ENCODE measurements at regions not wholly inside any gene's neighbourhood (a gene's known extent, or its start where the extent isn't known, plus 50 kb on each side); places are given as distances from the start of the nearest gene placed in this dataset.

- no peak overlapping the region for H3K4me3 Mint-ChIP-seq
- no peak overlapping the region for H3K27ac Mint-ChIP-seq
- DNase-seq (peak; percentile 11), ATAC-seq (no peak)
- no peaks in the 10 kb centered on the region for H3K36me3 Mint-ChIP-seq
- H3K9me3 Mint-ChIP-seq (ENCODE audit: low read depth), result no peaks in the 10 kb centered on the region
- CTCF ChIA-PET, result interaction anchor here (0.7 kb wide), 1 partner anchor 21 kb away, joined by 3 read pairs; no protein-coding TSS in a partner anchor
- no peaks in the 10 kb centered on the region for H3K4me1 Mint-ChIP-seq
- H3K27me3 Mint-ChIP-seq, result no peaks in the 10 kb centered on the region
These were observed 394.8 kb downstream of the MATN1 start for GRCh38 chr1:30328401-30329262.

DNA sequence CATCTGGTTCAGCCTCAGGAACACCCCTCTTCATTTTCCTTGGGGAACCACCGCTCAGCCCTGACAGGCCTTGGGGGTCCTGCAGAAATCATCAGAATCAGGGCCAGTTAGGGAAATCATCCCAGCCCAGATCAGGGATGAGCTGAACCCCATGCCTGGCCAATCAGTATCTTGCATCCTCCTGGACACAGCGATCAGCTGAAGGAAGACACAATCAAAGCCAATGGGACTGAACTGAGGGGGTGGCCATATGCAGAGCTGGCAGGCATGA, 395.4 kb downstream of the MATN1 start:
- DNase-seq, result no peak
- CTCF ChIA-PET, result interaction anchor here (0.7 kb wide), 1 partner anchor 21 kb away, joined by 3 read pairs; no protein-coding TSS in a partner anchor
- H3K9me3 Mint-ChIP-seq (ENCODE audit: low read depth), result no peaks in the 10 kb centered on the region
- H3K4me1 Mint-ChIP-seq, result no peaks in the 10 kb centered on the region
- no peak overlapping the region for H3K4me3 Mint-ChIP-seq
- H3K27me3 Mint-ChIP-seq, result no peaks in the 10 kb centered on the region
- no peak overlapping the region for H3K27ac Mint-ChIP-seq
- no peaks in the 10 kb centered on the region for H3K36me3 Mint-ChIP-seq
- ATAC-seq, result no peak

DNA sequence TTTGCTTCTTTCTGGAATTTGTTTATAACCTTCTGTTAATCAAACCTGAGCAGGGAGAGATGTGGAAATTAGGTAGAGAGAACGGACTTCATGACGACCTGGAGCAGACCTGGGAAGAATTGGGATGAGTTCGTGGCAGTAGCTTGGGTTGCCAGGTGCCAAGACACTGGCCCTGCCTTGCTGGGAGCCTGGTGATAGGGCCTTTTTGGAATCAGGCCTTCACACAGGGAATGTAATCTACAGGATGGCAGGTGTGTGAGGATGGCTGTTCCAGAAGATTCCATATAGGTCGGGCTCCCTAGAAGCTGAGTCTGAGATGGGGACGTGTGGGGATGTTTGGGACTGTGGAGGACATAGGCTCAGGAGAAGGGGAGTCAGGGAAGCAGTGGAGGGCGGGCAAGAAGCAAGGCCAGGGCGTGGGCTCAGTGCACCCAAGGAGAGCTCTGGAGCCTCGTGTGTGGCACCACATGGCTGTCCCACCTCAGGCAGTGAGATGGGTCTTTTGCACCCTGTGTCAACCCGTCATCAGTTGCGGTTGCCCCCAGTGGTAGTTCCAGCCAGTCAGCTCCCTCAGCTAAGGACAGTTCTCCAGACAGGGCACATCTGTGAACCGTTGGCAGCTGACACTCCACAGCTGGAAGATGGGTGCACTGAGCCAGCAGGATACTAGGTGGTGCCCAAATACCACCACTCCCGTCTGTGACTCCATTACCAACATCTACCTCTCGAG, 395.9 kb downstream of the MATN1 start:
- H3K9me3 Mint-ChIP-seq (ENCODE audit: low read depth), result no peaks in the 10 kb centered on the region
- DNase-seq (peak; percentile 31), ATAC-seq (no peak)
- no peaks in the 10 kb centered on the region for H3K4me1 Mint-ChIP-seq
- no peaks in the 10 kb centered on the region for H3K27me3 Mint-ChIP-seq
- H3K4me3 Mint-ChIP-seq, result no peak overlapping the region
- H3K27ac Mint-ChIP-seq, result no peak overlapping the region
- CTCF ChIA-PET, result interaction anchor here (0.7 kb wide), 1 partner anchor 22 kb away, joined by 3 read pairs; no protein-coding TSS in a partner anchor
- no peaks in the 10 kb centered on the region for H3K36me3 Mint-ChIP-seq

DNA sequence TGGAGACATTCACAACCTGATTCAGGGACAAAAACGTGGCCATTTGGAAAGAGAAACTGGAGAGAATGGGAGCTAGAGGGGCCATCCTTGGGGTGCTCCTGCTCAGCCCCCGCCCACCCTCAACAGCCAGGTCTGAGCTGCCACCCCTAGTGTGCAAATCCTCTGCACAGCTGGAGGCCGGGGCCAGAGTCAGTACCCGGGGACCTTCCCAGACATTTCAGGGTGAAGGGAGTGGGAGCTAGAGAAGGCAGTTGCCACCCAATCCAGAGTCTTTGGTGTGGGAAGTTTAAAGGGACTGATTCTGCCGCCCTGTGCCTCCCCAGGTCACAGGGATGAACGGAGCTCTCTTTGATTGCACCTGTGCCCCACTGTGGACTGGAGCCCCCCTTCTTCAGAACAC, 397.4 kb downstream of the MATN1 start:
- Mint-ChIP-seq H3K27me3 (no peaks in the 10 kb centered on the region), H3K27ac (no peak overlapping the region), H3K4me1 (no peaks in the 10 kb centered on the region), H3K4me3 (no peak overlapping the region), H3K36me3 (no peaks in the 10 kb centered on the region), H3K9me3 (ENCODE audit: low read depth) (no peaks in the 10 kb centered on the region)
- no peak for ATAC-seq
- DNase-seq, result no peak
- CTCF ChIA-PET, result no interaction called here

DNA sequence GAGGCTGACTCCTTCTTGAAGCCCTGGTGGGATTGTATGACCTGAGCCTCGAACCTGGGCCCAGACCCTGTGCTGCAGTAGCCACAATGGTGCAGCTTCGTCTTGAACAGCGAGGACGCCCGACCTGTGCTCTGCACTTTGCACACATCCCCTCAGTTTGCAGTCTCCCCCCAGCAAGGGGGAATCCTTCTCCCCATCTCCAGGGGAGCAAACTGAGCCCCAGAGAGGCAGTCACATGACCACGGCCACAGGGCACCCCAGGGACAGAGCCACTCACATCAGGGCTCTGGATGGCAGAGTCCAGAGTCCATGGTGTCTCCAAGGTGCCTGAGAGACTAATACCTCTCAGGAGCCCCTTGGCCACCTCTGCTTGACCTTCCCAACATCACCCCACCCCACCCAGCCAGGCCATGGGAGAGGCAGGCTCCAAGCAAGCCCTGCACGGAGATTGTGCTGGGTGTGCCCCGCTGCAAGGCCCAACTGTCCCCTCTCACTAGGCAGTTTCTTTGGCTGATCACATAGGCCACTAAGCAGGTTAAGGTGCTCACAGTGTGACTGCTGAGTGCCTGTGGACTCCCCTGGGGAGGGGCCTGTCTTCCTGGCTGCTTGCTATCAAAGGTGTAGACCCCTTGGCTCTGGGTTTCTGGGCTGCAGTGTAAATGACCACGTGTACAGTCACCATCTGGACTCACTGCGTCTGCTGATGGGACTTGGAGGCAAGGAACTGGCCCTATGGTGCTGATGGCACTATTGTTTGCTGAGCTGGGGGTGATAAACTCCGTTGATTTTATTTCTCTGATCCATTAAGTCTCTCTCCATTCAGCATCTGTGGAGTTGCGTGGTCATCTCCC, 398.1 kb downstream of the MATN1 start:
- no peaks in the 10 kb centered on the region for H3K36me3 Mint-ChIP-seq
- DNase-seq (peak; percentile 38), ATAC-seq (no peak)
- CTCF ChIA-PET, result interaction anchor here (1.8 kb wide), 1 partner anchor 55 kb away, joined by 4 read pairs; no protein-coding TSS in a partner anchor
- no peaks in the 10 kb centered on the region for H3K9me3 Mint-ChIP-seq (ENCODE audit: low read depth)
- H3K27ac Mint-ChIP-seq, result no peak overlapping the region
- no peaks in the 10 kb centered on the region for H3K27me3 Mint-ChIP-seq
- no peak overlapping the region for H3K4me3 Mint-ChIP-seq
- H3K4me1 Mint-ChIP-seq, result no peaks in the 10 kb centered on the region

DNA sequence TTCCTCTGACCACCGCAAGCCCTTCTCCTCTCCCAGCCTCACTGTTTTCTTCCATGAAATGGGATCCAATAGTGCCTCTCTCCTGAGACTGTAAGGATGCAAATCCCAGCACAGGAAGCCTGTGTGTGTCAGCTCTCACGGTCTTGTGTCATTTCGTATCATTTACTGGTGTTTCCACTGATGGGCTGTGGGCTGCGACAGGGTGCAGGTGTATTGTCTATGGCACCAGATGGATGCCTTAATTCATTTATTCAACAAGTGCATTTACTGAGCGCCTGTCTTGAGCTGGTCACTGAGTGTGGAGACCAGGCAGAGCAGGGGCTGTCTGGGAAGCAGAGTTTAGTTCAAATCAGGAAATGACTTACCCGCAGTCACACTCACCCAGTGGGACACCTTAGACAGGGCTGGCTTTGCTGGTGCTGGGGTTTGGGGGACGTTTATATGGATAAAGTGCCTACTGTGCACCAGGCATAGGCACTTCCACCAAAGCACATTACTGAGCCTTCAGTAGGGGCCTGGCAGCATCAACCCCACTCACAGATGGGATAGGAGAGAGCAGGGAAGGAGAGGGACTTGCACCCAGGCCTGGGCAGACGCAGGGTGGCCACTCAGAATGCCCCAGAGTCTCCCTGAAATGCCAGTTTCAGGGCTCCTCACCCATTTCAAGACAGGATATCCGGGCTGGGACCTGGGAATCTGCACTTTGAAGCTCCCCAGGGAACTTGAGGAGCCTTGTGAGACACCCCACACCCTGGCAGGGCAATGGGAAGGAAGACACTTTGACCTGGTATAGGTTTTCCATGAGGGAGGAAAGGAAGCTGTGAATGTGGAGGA, 398.9 kb downstream of the MATN1 start:
- Mint-ChIP-seq H3K4me3 (no peak overlapping the region), H3K27me3 (no peaks in the 10 kb centered on the region), H3K4me1 (no peaks in the 10 kb centered on the region), H3K27ac (no peak overlapping the region), H3K36me3 (no peaks in the 10 kb centered on the region), H3K9me3 (ENCODE audit: low read depth) (no peaks in the 10 kb centered on the region)
- CTCF ChIA-PET, result interaction anchor here (1.8 kb wide), 1 partner anchor 56 kb away, joined by 4 read pairs; no protein-coding TSS in a partner anchor
- DNase-seq, result no peak
- no peak for ATAC-seq

DNA sequence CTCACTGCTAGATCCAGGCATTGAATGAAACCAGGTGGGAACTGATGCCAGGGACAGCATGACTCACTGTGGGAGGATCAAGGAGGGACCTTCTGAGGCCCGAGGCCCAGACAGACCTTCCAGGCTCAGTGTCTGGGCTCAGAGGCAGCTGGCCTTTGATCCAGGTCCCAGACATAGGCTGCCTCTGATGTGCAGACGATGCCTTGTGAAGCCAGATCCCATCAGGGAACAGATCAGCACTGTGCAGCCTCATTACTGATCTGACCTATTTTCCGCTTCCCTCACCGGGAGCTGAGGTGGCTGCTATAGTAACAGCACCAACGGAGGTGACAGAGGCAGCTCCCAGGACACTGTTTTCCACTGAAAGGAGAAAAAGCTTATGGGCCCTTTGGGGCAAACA, 399.5 kb downstream of the MATN1 start:
- Mint-ChIP-seq H3K36me3 (no peaks in the 10 kb centered on the region), H3K4me3 (no peak overlapping the region), H3K27ac (no peak overlapping the region), H3K27me3 (no peaks in the 10 kb centered on the region), H3K4me1 (no peaks in the 10 kb centered on the region), H3K9me3 (ENCODE audit: low read depth) (no peaks in the 10 kb centered on the region)
- CTCF ChIA-PET, result interaction anchor here (1.8 kb wide), 1 partner anchor 56 kb away, joined by 4 read pairs; no protein-coding TSS in a partner anchor
- ATAC-seq (no peak), DNase-seq (no peak)

DNA sequence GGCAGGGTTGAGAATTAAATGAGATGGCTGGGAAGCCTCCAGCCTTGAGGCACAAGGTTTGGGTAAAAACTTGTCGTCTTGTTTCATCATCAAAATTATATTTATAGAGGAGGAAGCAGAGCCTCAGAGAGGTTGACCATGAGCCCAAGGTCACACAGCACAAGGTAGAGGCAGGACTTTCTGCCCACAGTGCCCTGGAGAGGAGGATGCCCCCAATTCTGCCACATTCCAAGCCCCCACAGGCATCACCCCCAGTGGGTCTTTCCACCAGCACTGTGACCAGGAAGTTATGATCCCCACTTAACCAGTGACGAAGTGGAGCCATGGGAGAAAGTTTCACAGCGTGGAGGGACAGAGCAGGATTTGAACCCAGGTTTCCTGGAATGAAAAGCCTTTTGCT, 400.0 kb downstream of the MATN1 start:
- Mint-ChIP-seq H3K4me1 (no peaks in the 10 kb centered on the region), H3K36me3 (no peaks in the 10 kb centered on the region), H3K27me3 (no peaks in the 10 kb centered on the region), H3K4me3 (no peak overlapping the region), H3K27ac (no peak overlapping the region), H3K9me3 (ENCODE audit: low read depth) (no peaks in the 10 kb centered on the region)
- ATAC-seq (no peak), DNase-seq (no peak)
- CTCF ChIA-PET, result no interaction called here

GRCh38 chr1:30322859-30323257, 400.5 kb downstream of the MATN1 start:
- CTCF ChIA-PET, result no interaction called here
- DNase-seq (peak; percentile 31), ATAC-seq (no peak)
- Mint-ChIP-seq H3K27ac (no peak overlapping the region), H3K9me3 (ENCODE audit: low read depth) (no peaks in the 10 kb centered on the region), H3K4me3 (no peak overlapping the region), H3K27me3 (no peaks in the 10 kb centered on the region), H3K36me3 (no peaks in the 10 kb centered on the region), H3K4me1 (no peaks in the 10 kb centered on the region)

GRCh38 chr1:30321996-30322858, 401.2 kb downstream of the MATN1 start:
- Mint-ChIP-seq H3K27ac (no peak overlapping the region), H3K27me3 (no peaks in the 10 kb centered on the region), H3K36me3 (no peaks in the 10 kb centered on the region), H3K4me3 (no peak overlapping the region), H3K4me1 (no peaks in the 10 kb centered on the region), H3K9me3 (ENCODE audit: low read depth) (no peaks in the 10 kb centered on the region)
- no peak for ATAC-seq
- CTCF ChIA-PET, result no interaction called here
- DNase-seq, result no peak

DNA sequence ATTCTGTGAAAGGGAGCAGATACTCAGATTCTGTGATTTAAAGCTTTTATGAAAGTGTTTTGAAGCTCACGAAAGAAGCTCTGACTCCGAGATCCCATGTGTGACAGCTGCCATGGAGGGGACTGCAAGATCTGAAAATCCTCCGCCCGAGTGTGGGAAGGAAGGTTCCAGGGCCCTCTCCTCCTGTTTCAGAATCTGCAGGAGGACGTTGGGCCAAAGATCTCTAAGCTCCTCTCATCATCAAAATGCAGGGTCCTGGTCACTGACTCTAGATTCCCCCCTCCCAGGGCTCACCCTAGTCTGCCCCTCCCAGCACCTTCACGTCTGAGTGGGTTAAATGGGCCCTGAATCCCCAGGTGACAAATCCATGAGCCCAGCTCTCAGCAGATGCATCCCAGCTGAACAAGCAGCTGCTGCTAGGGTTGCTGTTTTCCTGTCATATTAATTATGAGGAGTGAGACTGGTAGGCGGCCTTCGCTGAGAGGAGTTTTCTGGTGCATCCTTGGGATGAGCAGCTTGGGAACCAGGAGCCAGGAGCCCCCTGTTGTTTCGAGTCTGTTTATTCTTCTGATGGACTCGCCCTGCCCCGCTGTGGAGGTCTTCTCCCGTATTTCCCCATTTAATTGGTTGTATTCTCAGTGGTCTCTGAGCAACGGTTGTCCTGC, 402.0 kb downstream of the MATN1 start:
- Mint-ChIP-seq H3K36me3 (no peaks in the 10 kb centered on the region), H3K4me3 (no peak overlapping the region), H3K27ac (no peak overlapping the region), H3K27me3 (no peaks in the 10 kb centered on the region), H3K4me1 (no peaks in the 10 kb centered on the region), H3K9me3 (ENCODE audit: low read depth) (no peaks in the 10 kb centered on the region)
- DNase-seq (no peak), ATAC-seq (no peak)
- CTCF ChIA-PET, result no interaction called here

GRCh38 chr1:30320581-30320890, 402.8 kb downstream of the MATN1 start:
- Mint-ChIP-seq H3K9me3 (ENCODE audit: low read depth) (no peaks in the 10 kb centered on the region), H3K4me3 (no peak overlapping the region), H3K4me1 (no peaks in the 10 kb centered on the region), H3K27ac (no peak overlapping the region), H3K36me3 (no peaks in the 10 kb centered on the region), H3K27me3 (no peaks in the 10 kb centered on the region)
- DNase-seq (no peak), ATAC-seq (no peak)
- CTCF ChIA-PET, result no interaction called here

All from activated CD8-positive, alpha-beta memory T cell treated with anti-CD3 and anti-CD28 coated beads, Interleukin-2, amount 10 ng/mL, durations not matched to agents 7 days and 5 days (primary cell).